ENCODE measurements at regions not wholly inside any gene's neighbourhood (a gene's known extent, or its start where the extent isn't known, plus 50 kb on each side); places are given as distances from the start of the nearest gene placed in this dataset.

DNA sequence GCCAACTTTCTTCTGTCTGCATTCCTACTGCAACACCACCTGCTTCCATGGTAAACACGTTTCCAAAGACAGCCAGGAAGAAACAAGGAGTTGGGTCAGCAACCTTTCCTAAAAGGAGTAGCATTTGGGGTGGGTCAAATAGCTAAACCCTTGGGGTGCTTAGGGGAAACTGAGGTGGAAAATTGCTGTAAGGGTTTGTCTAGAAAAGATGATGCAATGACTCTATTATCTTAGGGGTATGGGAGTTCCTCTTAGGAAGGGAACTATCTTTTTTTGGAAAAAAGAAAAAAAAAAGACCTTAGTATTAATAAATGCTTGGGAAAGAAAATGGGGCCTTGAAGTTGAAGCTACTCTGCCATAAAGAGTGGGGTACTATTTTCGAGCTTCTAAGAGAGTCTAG is 86.1 kb upstream of the POMGNT2 start:
- no peak overlapping the region for H3K27ac ChIP-seq (ENCODE audit: low read length)
- in situ Hi-C loops (cut with HindIII; ENCODE audit: low pct_unique_long_range_greater_than_20kb, low sequenced_read_pairs), result no loop called here
- no peak for TF ChIP-seq SIN3A (IDR thresholded peaks at IDR 0.05; ENCODE audit: borderline replicate concordance, insufficient read depth, low read depth, low read length)
- TF ChIP-seq, protein P1, sequence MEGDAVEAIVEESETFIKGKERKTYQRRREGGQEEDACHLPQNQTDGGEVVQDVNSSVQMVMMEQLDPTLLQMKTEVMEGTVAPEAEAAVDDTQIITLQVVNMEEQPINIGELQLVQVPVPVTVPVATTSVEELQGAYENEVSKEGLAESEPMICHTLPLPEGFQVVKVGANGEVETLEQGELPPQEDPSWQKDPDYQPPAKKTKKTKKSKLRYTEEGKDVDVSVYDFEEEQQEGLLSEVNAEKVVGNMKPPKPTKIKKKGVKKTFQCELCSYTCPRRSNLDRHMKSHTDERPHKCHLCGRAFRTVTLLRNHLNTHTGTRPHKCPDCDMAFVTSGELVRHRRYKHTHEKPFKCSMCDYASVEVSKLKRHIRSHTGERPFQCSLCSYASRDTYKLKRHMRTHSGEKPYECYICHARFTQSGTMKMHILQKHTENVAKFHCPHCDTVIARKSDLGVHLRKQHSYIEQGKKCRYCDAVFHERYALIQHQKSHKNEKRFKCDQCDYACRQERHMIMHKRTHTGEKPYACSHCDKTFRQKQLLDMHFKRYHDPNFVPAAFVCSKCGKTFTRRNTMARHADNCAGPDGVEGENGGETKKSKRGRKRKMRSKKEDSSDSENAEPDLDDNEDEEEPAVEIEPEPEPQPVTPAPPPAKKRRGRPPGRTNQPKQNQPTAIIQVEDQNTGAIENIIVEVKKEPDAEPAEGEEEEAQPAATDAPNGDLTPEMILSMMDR (IDR thresholded peaks at IDR 0.05), result no peak
- TF ChIP-seq POLR2AphosphoS5 (IDR thresholded peaks at IDR 0.05; ENCODE audit: low read depth, low read length), result no peak
- TF ChIP-seq, protein P2, sequence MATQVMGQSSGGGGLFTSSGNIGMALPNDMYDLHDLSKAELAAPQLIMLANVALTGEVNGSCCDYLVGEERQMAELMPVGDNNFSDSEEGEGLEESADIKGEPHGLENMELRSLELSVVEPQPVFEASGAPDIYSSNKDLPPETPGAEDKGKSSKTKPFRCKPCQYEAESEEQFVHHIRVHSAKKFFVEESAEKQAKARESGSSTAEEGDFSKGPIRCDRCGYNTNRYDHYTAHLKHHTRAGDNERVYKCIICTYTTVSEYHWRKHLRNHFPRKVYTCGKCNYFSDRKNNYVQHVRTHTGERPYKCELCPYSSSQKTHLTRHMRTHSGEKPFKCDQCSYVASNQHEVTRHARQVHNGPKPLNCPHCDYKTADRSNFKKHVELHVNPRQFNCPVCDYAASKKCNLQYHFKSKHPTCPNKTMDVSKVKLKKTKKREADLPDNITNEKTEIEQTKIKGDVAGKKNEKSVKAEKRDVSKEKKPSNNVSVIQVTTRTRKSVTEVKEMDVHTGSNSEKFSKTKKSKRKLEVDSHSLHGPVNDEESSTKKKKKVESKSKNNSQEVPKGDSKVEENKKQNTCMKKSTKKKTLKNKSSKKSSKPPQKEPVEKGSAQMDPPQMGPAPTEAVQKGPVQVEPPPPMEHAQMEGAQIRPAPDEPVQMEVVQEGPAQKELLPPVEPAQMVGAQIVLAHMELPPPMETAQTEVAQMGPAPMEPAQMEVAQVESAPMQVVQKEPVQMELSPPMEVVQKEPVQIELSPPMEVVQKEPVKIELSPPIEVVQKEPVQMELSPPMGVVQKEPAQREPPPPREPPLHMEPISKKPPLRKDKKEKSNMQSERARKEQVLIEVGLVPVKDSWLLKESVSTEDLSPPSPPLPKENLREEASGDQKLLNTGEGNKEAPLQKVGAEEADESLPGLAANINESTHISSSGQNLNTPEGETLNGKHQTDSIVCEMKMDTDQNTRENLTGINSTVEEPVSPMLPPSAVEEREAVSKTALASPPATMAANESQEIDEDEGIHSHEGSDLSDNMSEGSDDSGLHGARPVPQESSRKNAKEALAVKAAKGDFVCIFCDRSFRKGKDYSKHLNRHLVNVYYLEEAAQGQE (IDR thresholded peaks at IDR 0.05; ENCODE audit: insufficient read depth in 1 of 2, low read depth in 2 of 2, low read length in 1 of 2), result no peak
- TF ChIP-seq TCF7L2 (IDR thresholded peaks at IDR 0.05; ENCODE audit: low read depth, low read length), result no peak
- no peak for DNase-seq (ENCODE audit: low read depth, low spot score)
- ChIA-PET POLR2A (no interaction called here), CTCF (no interaction called here)
- no peaks in the 10 kb centered on the region for H3K4me1 ChIP-seq (ENCODE audit: control insufficient read depth, insufficient read depth, low read length)
- no TSS peak for BruUV-seq (replicated peaks)
- H3K36me3 ChIP-seq (ENCODE audit: control insufficient read depth, insufficient read depth, low read length), result no peaks in the 10 kb centered on the region
- no peaks in the 10 kb centered on the region for H3K27me3 ChIP-seq (ENCODE audit: control insufficient read depth, insufficient read depth, low read length)
- H3K9me3 ChIP-seq (ENCODE audit: control insufficient read depth, insufficient read depth, low read depth, low read length), result no peaks in the 10 kb centered on the region
- H3K4me3 ChIP-seq (ENCODE audit: low read depth in 2 of 2, low read length in 2 of 2), result no peak overlapping the region
- no peak for ATAC-seq
- intact Hi-C loops (cut with micrococcal nuclease; ENCODE audit: unreplicated experiment), result no loop called here

DNA sequence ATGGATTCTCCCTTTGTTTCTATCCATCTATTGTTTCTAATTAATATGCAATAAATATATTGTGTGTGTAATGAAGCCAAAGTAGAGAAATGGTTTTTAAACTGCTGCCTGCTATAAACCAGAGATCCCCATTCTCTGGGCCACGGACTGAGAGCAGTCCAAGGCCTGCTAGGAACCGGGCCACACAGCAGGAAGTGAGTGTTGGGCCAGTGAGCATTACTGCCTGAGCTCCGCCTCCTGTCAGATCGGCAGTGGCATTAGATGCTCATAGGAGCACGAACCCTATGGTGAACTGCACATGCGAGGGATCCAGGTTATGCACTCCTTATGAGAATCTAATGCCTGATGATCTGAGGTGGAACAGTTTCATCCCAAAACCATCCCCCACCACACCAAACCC is 85.2 kb upstream of the POMGNT2 start:
- CTCF ChIA-PET, result no interaction called here
- Histone ChIP-seq H3K36me3 (ENCODE audit: control insufficient read depth, insufficient read depth, low read length) (no peaks in the 10 kb centered on the region), H3K27me3 (ENCODE audit: control insufficient read depth, insufficient read depth, low read length) (no peaks in the 10 kb centered on the region), H3K4me1 (ENCODE audit: control insufficient read depth, insufficient read depth, low read length) (no peaks in the 10 kb centered on the region), H3K27ac (ENCODE audit: low read length) (no peak overlapping the region), H3K9me3 (ENCODE audit: control insufficient read depth, insufficient read depth, low read depth, low read length) (no peaks in the 10 kb centered on the region), H3K4me3 (ENCODE audit: low read depth in 2 of 2, low read length in 2 of 2) (no peak overlapping the region)
- DNase-seq (ENCODE audit: low read depth, low spot score) (no peak), ATAC-seq (no peak)
- intact Hi-C loops (cut with micrococcal nuclease; ENCODE audit: unreplicated experiment), result no loop called here
- BruUV-seq (replicated peaks), result no TSS peak
- in situ Hi-C loops (cut with HindIII; ENCODE audit: low pct_unique_long_range_greater_than_20kb, low sequenced_read_pairs), result no loop called here
- POLR2A ChIA-PET, result no interaction called here
- TF ChIP-seq, protein P2 (IDR thresholded peaks at IDR 0.05; ENCODE audit: insufficient read depth in 1 of 2, low read depth in 2 of 2, low read length in 1 of 2), result no peak
- no peak for TF ChIP-seq TCF7L2 (IDR thresholded peaks at IDR 0.05; ENCODE audit: low read depth, low read length)
- no peak for TF ChIP-seq POLR2AphosphoS5 (IDR thresholded peaks at IDR 0.05; ENCODE audit: low read depth, low read length)
- TF ChIP-seq, protein P1 (IDR thresholded peaks at IDR 0.05), result no peak
- no peak for TF ChIP-seq SIN3A (IDR thresholded peaks at IDR 0.05; ENCODE audit: borderline replicate concordance, insufficient read depth, low read depth, low read length)
